Neural cell (in vitro differentiated cells): ENCODE measurements at regions not wholly inside any gene's neighbourhood (a gene's known extent, or its start where the extent isn't known, plus 50 kb on each side); places are given as distances from the start of the nearest gene placed in this dataset.

ENCODE experiments used
- H2AFZ ChIP-seq: fragments of 200-600, 300-800 bp; sonication (generic), shearing (Covaris generic); 2 replicates; pipeline ENCODE4 v1.6.0; 2014; ENCODE audit warnings: low read depth, mild to moderate bottlenecking, antibody characterized with exemption, low read length, moderate library complexity
- H3F3A ChIP-seq: fragments of 200-600 bp; shearing (Covaris generic); 2 replicates; pipeline ENCODE4 v1.6.1; 2016; ENCODE audit warnings: mild to moderate bottlenecking, moderate library complexity, mixed read lengths, antibody characterized with exemption, low read length; ENCODE audit not compliant: insufficient read depth, poor library complexity, severe bottlenecking
- H3K27ac ChIP-seq: fragments of 200-600, 300-800 bp; sonication (generic), shearing (Covaris generic); 2 replicates; pipeline ENCODE4 v1.5.1; 2014; ENCODE audit warnings: mild to moderate bottlenecking, low read length, moderate library complexity
- H3K27me3 ChIP-seq: fragments of 300-800, 200-600 bp; sonication (generic), shearing (Covaris generic); 2 replicates; pipeline ENCODE4 v1.6.0; 2014; ENCODE audit warnings: mild to moderate bottlenecking, low read depth, low read length, moderate library complexity; ENCODE audit not compliant: insufficient read depth
- H3K36me3 ChIP-seq: fragments of 300-800, 200-600 bp; sonication (generic), shearing (Covaris generic); 2 replicates; pipeline ENCODE4 v1.5.1; 2014; ENCODE audit warnings: mild to moderate bottlenecking, antibody characterized with exemption, low read length, moderate library complexity; ENCODE audit not compliant: insufficient read depth
- H3K4me2 ChIP-seq: fragments of 300-800, 200-600 bp; sonication (generic), shearing (Covaris generic); 2 replicates; pipeline ENCODE4 v1.6.0; 2014; ENCODE audit warnings: mild to moderate bottlenecking, low read length
- H3K4me3 ChIP-seq: fragments of 300-800, 200-600 bp; sonication (generic), shearing (Covaris generic); 2 replicates; pipeline ENCODE4 v1.5.1; 2014; ENCODE audit warnings: mild to moderate bottlenecking, low read length, moderate library complexity
- H3K79me2 ChIP-seq: fragments of 200-600 bp; shearing (Covaris generic); replicated peaks from 2 replicates; pipeline ENCODE4 v1.6.0; 2014; ENCODE audit warnings: mild to moderate bottlenecking, low read length, moderate library complexity; ENCODE audit not compliant: insufficient read depth
- H3K9ac ChIP-seq: fragments of 300-800, 200-600 bp; sonication (generic), shearing (Covaris generic); 2 replicates; pipeline ENCODE4 v1.6.1; 2016; ENCODE audit warnings: mild to moderate bottlenecking, low read length, mixed read lengths
- H3K9me2 ChIP-seq: fragments of 200-600 bp; shearing (Covaris generic); 2 replicates; pipeline ENCODE4 v1.6.1; 2016; ENCODE audit warnings: mild to moderate bottlenecking, low read length, mixed read lengths; ENCODE audit not compliant: insufficient read depth
- H3K9me3 ChIP-seq: fragments of 200-600, 300-800 bp; sonication (generic), shearing (Covaris generic); 2 replicates; pipeline ENCODE4 v1.6.1; 2016; ENCODE audit warnings: mild to moderate bottlenecking, mixed run types, low read length, moderate library complexity, mixed read lengths
- H4K20me1 ChIP-seq: fragments of 200-600 bp; shearing (Covaris generic); 2 replicates; pipeline ENCODE4 v1.6.1; 2016; ENCODE audit warnings: mild to moderate bottlenecking, mixed run types; ENCODE audit not compliant: insufficient read depth
- EP300 ChIP-seq: fragments of 450-650 bp; conservative IDR thresholded peaks from 2 replicates; pipeline ENCODE4 v1.6.1; 2014; ENCODE audit warnings: antibody characterized with exemption, mild to moderate bottlenecking, moderate library complexity; ENCODE audit not compliant: poor library complexity, severe bottlenecking
- EZH2 ChIP-seq: fragments of 200-600, 300-800 bp; shearing (Covaris generic), sonication (generic); IDR thresholded peaks from 2 replicates; pipeline ENCODE4 v1.6.1; 2014; ENCODE audit warnings: antibody characterized with exemption, low read length, borderline replicate concordance, mild to moderate bottlenecking; ENCODE audit not compliant: insufficient read depth, poor library complexity, severe bottlenecking
- MXI1 ChIP-seq: fragments of 450-650 bp; conservative IDR thresholded peaks from 2 replicates; pipeline ENCODE4 v1.6.1; 2014; ENCODE audit warnings: antibody characterized with exemption, mild to moderate bottlenecking; ENCODE audit not compliant: poor library complexity, severe bottlenecking
- POLR2AphosphoS5 ChIP-seq: IDR thresholded peaks from 2 replicates; pipeline ENCODE4 v1.6.1; 2012
- RAD21 ChIP-seq: fragments of 450-650 bp; conservative IDR thresholded peaks from 2 replicates; pipeline ENCODE4 v1.6.1; 2014; ENCODE audit warnings: antibody characterized with exemption, mild to moderate bottlenecking, moderate library complexity
- SMC3 ChIP-seq: fragments of 450-650 bp; conservative IDR thresholded peaks from 2 replicates; pipeline ENCODE4 v1.6.1; 2014; ENCODE audit warnings: antibody characterized with exemption, mild to moderate bottlenecking, moderate library complexity; ENCODE audit not compliant: poor library complexity
- TAF1 ChIP-seq: IDR thresholded peaks from 2 replicates; pipeline ENCODE4 v1.6.1; 2012; ENCODE audit warnings: low read depth
- TF ChIP-seq, protein P1 (sequence below): fragments of 450-650 bp; IDR thresholded peaks from 2 replicates; pipeline ENCODE4 v1.5.1; 2014; ENCODE audit warnings: antibody characterized with exemption, mild to moderate bottlenecking, moderate library complexity; ENCODE audit not compliant: poor library complexity, severe bottlenecking
- TF ChIP-seq, protein P2 (sequence below): IDR thresholded peaks from 2 replicates; pipeline ENCODE4 v1.6.1; 2012; ENCODE audit warnings: borderline replicate concordance

DNA sequence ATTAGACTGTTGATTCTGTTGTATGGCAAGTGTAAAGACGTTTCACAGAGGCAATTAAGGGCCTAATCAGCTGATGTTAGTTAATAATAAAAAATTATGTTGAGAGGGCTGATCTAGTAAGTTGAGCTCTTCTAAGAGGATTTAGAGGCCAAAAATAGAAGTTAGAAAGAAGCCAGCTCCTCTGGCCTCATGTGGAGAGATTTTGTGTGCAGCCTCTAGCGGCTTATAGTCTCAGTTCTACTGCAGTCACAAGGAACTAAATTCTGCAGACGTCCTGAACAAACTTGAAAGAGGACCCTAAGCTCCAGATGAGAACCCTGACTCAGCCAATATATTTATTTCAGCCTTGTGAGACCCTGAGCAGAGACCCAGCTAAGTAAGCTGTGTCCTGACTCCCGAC is 498.6 kb downstream of the BTBD3 start:
- H2AFZ ChIP-seq, result no peak overlapping the region
- no peaks in the 10 kb centered on the region for H4K20me1 ChIP-seq

DNA sequence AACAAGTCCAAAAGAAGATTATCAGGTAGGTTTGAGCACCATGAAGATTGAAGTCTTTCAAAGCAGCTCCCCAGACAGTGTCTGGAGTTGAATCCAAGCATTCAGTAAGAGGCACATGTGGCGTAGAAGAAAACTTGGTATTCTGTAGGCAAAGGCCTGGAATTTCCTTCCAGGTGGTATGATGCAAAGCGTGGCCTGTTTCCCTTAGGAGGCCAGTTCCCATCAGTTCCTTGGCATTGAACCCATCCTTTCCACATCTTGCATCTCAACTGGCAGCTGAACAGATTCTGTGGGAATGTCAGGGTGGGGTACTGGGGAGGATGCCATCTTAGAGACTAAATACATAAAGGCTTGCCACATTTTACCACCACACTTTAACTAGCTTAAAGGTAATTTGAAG is 516.0 kb downstream of the BTBD3 start:
- H3K4me3 ChIP-seq, result no peak overlapping the region
- no peak overlapping the region for H2AFZ ChIP-seq
- no peaks in the 10 kb centered on the region for H4K20me1 ChIP-seq
- no peak overlapping the region for H3K4me2 ChIP-seq
- no peaks in the 10 kb centered on the region for H3K27me3 ChIP-seq
- TF ChIP-seq SMC3, result no peak
- TF ChIP-seq RAD21, result no peak
- no peak for TF ChIP-seq POLR2AphosphoS5
- TF ChIP-seq MXI1, result no peak
- TF ChIP-seq TAF1, result no peak
- TF ChIP-seq, protein P1, sequence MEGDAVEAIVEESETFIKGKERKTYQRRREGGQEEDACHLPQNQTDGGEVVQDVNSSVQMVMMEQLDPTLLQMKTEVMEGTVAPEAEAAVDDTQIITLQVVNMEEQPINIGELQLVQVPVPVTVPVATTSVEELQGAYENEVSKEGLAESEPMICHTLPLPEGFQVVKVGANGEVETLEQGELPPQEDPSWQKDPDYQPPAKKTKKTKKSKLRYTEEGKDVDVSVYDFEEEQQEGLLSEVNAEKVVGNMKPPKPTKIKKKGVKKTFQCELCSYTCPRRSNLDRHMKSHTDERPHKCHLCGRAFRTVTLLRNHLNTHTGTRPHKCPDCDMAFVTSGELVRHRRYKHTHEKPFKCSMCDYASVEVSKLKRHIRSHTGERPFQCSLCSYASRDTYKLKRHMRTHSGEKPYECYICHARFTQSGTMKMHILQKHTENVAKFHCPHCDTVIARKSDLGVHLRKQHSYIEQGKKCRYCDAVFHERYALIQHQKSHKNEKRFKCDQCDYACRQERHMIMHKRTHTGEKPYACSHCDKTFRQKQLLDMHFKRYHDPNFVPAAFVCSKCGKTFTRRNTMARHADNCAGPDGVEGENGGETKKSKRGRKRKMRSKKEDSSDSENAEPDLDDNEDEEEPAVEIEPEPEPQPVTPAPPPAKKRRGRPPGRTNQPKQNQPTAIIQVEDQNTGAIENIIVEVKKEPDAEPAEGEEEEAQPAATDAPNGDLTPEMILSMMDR, result no peak
- no peak for TF ChIP-seq EP300
- TF ChIP-seq, protein P2, sequence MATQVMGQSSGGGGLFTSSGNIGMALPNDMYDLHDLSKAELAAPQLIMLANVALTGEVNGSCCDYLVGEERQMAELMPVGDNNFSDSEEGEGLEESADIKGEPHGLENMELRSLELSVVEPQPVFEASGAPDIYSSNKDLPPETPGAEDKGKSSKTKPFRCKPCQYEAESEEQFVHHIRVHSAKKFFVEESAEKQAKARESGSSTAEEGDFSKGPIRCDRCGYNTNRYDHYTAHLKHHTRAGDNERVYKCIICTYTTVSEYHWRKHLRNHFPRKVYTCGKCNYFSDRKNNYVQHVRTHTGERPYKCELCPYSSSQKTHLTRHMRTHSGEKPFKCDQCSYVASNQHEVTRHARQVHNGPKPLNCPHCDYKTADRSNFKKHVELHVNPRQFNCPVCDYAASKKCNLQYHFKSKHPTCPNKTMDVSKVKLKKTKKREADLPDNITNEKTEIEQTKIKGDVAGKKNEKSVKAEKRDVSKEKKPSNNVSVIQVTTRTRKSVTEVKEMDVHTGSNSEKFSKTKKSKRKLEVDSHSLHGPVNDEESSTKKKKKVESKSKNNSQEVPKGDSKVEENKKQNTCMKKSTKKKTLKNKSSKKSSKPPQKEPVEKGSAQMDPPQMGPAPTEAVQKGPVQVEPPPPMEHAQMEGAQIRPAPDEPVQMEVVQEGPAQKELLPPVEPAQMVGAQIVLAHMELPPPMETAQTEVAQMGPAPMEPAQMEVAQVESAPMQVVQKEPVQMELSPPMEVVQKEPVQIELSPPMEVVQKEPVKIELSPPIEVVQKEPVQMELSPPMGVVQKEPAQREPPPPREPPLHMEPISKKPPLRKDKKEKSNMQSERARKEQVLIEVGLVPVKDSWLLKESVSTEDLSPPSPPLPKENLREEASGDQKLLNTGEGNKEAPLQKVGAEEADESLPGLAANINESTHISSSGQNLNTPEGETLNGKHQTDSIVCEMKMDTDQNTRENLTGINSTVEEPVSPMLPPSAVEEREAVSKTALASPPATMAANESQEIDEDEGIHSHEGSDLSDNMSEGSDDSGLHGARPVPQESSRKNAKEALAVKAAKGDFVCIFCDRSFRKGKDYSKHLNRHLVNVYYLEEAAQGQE, result no peak
- no peak for TF ChIP-seq EZH2
- no peaks in the 10 kb centered on the region for H3K9me3 ChIP-seq
- H3K27ac ChIP-seq, result no peak overlapping the region
- H3K36me3 ChIP-seq, result no peaks in the 10 kb centered on the region
- H3K9ac ChIP-seq, result no peak overlapping the region
- H3K9me2 ChIP-seq, result no peaks in the 10 kb centered on the region
- H3K79me2 ChIP-seq, result no peaks in the 10 kb centered on the region
- no peaks in the 10 kb centered on the region for H3F3A ChIP-seq

More for the DNA sequence above, 498.6 kb downstream of the BTBD3 start:
- Histone ChIP-seq H3K79me2 (no peaks in the 10 kb centered on the region), H3K36me3 (no peaks in the 10 kb centered on the region), H3K9me2 (no peaks in the 10 kb centered on the region), H3K9me3 (no peaks in the 10 kb centered on the region), H3K27ac (no peak overlapping the region), H3K4me2 (no peak overlapping the region), H3K4me3 (no peak overlapping the region), H3K27me3 (no peaks in the 10 kb centered on the region), H3F3A (no peaks in the 10 kb centered on the region), H3K9ac (no peak overlapping the region)
- no peak for TF ChIP-seq POLR2AphosphoS5
- TF ChIP-seq, protein P1, result no peak
